ENCODE measurements at regions not wholly inside any gene's neighbourhood (a gene's known extent, or its start where the extent isn't known, plus 50 kb on each side); places are given as distances from the start of the nearest gene placed in this dataset.

GRCh38 chr2:236940497-236940896 lies 145.2 kb upstream of the COPS8 start:
- DNase-seq = no peak
- TF ChIP-seq POLR2A (IDR thresholded peaks at IDR 0.05; ENCODE audit: low read length) (no peak), GATA1 (IDR thresholded peaks at IDR 0.05; ENCODE audit: low read depth, low read length) (no peak)

DNA sequence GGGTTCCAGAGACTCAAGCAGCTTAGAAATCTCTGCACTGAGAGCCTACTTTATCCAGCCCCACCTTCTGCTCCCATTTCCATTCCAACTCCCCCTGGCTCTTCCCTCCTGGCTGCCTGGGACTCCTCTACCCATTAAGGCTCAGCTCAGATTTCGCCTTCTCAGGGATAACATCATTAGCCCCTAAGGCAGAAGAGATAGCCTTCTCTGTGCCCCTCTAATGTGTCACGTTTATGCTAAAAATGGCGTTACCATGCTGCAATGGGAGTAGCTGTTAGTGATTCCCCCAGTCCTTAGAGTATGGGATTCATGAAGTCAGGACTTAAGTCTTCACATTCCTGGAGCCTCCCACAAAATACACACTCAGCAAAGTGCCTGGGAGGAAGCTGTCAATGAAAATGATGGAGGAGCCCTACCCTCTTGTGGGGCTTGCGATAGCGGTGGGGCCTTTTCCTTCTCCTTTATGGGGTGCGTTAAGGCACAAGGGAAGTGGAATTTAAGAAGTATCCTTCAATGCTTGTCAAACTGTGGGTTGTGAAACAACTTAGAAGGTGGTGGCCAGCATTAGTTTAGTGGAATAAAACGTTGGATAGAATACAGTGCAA lies 144.7 kb upstream of the COPS8 start:
- no peak for DNase-seq
- TF ChIP-seq GATA1 (IDR thresholded peaks at IDR 0.05; ENCODE audit: low read depth, low read length) (no peak), POLR2A (IDR thresholded peaks at IDR 0.05; ENCODE audit: low read length) (no peak)

DNA sequence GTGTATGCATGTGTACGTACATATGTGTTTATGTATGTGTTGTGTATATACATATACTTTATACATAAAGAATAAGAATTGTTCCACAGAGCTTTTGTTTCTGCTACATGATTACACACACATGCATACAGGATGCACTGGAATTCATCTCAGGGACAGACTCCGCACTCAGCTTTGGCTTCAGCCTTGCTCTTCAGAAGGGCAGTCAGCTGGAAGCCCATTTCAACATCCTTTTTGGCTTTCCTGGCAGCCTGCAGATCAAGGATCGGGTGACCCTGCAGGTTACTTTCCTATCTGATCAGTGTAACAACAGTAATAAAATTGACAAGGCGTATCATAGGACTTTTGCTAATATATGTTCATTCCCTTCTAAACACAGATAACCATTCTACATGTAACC lies 144.1 kb upstream of the COPS8 start:
- TF ChIP-seq GATA1 (IDR thresholded peaks at IDR 0.05; ENCODE audit: low read depth, low read length) = no peak
- no peak for TF ChIP-seq POLR2A (IDR thresholded peaks at IDR 0.05; ENCODE audit: low read length)
- DNase-seq = no peak

DNA sequence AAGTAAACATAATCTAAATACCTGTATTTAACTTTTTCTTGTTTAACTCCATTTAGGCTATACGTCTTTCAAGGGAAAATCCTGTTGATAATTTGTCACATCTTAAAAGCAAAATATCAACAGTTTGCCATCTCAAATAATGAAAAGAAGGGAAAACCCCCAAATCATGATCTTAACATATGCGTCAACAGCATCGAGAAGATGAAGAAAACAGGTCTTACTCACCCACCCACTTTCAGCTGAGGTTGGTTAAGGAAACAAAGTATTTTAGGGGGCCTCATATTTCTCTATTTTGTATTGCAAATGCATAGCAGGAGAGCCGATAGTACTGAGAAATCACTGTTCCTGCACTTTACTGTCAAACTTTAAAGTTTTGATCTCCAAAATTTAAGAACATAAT lies 143.1 kb upstream of the COPS8 start:
- no peak for TF ChIP-seq POLR2A (IDR thresholded peaks at IDR 0.05; ENCODE audit: low read length)
- no peak for TF ChIP-seq GATA1 (IDR thresholded peaks at IDR 0.05; ENCODE audit: low read depth, low read length)
- no peak for DNase-seq

GRCh38 chr2:236943068-236943467 lies 142.6 kb upstream of the COPS8 start:
- TF ChIP-seq POLR2A (IDR thresholded peaks at IDR 0.05; ENCODE audit: low read length) = no peak
- TF ChIP-seq GATA1 (IDR thresholded peaks at IDR 0.05; ENCODE audit: low read depth, low read length) = no peak
- no peak for DNase-seq

DNA sequence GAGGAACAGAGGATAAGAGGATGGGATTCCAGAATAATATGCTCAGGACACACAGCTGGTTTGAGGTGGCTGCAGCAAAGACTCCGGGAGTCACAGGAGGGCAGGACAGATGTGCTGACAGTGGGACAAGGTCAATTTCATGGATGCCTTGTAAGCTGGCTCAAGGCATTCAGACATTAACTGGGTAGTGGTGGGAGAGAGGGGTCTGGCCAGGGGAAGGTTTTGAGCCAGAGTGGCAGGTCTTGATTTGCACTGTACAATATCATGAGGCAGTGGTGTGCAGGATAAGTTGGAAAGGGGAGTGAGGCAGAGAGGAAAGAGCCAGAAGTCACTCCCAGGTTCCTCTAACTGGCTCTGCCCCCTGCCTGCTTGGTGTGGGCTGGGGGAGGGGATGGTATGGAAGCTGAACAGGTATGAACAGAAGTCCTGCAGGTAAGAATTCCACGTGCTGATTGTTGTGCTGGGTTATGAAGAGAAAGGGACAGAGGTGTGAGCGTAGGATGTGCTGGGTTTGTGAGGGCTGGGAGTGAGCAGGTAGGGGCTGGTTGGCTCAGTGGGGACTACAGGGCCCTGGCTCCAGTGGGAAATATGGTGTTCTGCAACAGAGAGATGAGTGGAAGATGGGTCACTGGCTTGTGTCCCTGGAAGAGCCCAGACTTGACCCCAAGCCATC lies 141.7 kb upstream of the COPS8 start:
- TF ChIP-seq GATA1 (IDR thresholded peaks at IDR 0.05; ENCODE audit: low read depth, low read length) = no peak
- TF ChIP-seq POLR2A (IDR thresholded peaks at IDR 0.05; ENCODE audit: low read length) = no peak
- no peak for DNase-seq

DNA sequence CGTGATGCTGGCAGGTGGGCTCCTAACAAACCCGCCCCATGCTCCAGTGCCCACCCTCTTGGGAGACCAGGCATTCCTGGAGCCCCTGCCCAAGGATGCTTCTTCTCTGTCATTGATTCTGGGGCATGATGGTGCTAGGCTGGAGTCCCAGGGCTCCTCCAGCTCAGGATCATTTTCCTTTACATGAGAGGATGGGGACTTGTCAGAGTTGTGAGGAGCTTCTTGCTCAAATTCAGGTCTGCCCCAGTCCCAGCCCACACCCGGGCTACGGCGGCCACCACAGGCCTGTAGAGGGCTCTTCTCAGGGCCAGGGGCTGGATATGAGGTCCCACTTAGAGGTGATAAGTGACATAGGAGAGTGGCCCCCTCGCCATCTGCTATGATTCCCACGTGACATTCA lies 141.1 kb upstream of the COPS8 start:
- no peak for DNase-seq
- no peak for TF ChIP-seq GATA1 (IDR thresholded peaks at IDR 0.05; ENCODE audit: low read depth, low read length)
- TF ChIP-seq POLR2A (IDR thresholded peaks at IDR 0.05; ENCODE audit: low read length) = no peak

DNA sequence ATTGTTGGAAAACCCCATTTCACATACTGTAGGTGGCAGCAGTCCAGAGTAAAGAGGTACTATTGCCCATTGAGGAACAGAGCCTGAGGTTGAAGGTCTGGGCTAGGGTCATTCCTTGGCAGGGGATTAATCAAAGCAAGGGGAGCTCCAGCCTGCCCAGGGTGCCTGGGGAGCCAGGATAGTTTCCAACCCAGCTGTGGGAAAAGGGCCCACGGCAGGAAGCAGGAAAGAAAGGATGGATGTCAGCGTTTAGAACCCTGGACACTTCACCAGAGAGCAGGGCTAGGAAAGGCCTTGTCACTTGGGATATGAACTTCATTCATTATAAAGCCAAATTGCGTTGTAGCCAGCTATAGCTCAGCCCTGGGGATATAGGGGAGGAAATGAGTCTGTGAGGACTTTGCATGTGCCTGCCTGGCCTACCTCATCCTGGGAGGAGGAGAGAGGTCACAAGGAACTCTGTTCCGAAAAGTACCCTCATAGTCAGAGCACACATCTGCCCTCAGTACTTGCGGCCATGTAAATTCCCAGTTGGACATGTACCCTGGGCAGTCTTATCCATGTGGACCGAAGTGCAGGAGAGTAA lies 140.2 kb upstream of the COPS8 start:
- no peak for TF ChIP-seq GATA1 (IDR thresholded peaks at IDR 0.05; ENCODE audit: low read depth, low read length)
- no peak for TF ChIP-seq POLR2A (IDR thresholded peaks at IDR 0.05; ENCODE audit: low read length)
- DNase-seq = no peak

DNA sequence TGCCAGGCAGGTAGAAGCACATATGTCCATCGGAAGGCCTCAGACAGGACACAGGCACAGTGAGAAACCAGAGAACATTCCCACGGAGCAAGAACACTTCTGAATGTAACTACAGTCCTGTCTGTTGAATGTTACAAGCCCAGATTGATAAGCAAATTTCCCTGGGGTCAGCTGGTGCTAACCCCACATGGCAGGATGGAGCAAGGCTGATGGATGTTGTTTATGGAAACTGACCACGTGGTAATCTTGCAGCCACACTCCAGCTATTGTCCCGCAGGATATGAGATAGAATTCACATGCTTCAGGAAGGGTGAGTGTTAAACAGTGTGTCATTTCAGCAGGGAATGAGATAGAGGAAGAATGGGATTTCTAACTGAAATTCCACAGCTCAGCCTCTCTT lies 138.8 kb upstream of the COPS8 start:
- no peak for DNase-seq
- no peak for TF ChIP-seq POLR2A (IDR thresholded peaks at IDR 0.05; ENCODE audit: low read length)
- no peak for TF ChIP-seq GATA1 (IDR thresholded peaks at IDR 0.05; ENCODE audit: low read depth, low read length)

DNA sequence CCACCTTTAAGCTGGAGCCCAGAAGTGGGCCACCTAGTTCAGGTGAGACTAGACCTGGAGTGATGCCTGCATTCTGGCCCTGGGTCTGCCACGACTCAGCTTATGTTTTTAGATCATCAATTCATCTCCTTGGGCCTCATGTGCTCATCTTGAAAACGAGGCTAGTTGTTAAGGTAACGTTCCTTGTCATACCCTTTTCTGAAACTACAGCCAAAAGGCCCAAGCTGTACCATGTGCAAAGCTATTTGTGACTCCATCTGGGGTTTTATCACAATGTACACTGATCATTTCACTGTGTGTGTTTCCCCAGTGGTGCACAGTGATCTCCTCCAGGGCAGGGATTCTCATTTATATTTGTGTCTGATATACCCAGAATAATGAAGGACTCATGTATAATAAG lies 138.4 kb upstream of the COPS8 start:
- TF ChIP-seq GATA1 (IDR thresholded peaks at IDR 0.05; ENCODE audit: low read depth, low read length) (no peak), POLR2A (IDR thresholded peaks at IDR 0.05; ENCODE audit: low read length) (no peak)
- DNase-seq = no peak

GRCh38 chr2:236947896-236948295 lies 137.8 kb upstream of the COPS8 start:
- TF ChIP-seq POLR2A (IDR thresholded peaks at IDR 0.05; ENCODE audit: low read length) (no peak), GATA1 (IDR thresholded peaks at IDR 0.05; ENCODE audit: low read depth, low read length) (no peak)
- no peak for DNase-seq

DNA sequence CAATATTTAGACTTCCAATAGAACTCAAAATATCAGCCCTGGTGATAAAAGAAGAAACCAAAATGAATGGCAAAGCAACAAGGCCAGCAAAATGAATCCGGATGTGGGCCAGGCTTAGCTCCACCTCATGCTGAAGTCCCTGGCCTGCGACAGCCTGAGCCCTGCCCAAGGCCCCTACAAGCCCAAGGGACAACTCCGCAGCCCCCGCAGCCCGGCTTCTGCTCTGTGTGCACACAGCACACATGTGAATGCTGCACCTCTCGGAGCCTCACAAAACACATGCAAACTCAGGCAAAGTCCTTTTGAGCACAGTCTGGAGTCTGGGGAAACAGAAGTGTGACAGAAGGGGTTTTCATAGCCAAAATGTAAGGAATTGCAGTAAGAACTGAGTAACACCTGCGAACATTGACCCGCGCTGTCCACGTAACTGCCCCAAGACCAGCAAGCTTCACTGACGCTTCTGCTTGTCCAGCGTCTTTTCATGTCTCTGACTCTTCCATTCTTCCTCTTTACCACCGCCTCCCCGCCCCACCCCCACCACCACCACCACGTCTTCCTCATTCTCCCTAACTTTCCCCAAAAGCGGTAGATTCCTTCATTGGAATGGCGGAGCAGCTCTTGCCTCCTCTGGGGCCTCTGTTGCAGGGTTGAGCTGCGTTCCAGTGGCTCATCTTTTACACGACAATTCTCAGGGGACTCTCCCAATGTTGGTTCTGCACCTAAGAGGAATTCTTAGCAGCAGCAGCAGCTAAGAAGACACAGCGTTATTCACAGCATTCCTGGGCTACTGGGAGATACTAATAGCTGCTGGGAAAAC lies 136.4 kb upstream of the COPS8 start:
- DNase-seq = no peak
- TF ChIP-seq POLR2A (IDR thresholded peaks at IDR 0.05; ENCODE audit: low read length) = no peak
- no peak for TF ChIP-seq GATA1 (IDR thresholded peaks at IDR 0.05; ENCODE audit: low read depth, low read length)

GRCh38 chr2:236951830-236952475 lies 133.7 kb upstream of the COPS8 start:
- no peak for TF ChIP-seq POLR2A (IDR thresholded peaks at IDR 0.05; ENCODE audit: low read length)
- no peak for TF ChIP-seq GATA1 (IDR thresholded peaks at IDR 0.05; ENCODE audit: low read depth, low read length)

DNA sequence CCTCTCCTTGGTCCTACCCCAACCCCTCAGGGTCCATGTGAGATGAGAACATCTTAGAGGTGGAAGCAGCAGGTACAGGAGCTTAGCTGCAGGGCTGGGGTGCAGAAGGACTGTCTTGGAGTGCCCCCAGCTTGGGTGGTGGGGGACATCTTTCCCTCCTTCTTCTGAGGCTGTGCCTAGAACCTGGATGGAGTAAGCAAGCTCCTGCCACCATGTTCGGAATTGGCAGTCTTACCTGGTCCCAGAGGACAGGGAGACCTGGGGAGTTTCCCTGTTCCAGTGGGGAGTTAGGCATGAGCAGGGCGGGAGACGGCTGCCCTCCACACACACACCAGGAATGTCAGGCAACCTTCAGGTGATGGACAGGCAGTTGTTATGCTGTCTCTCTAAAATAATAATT lies 131.0 kb upstream of the COPS8 start:
- TF ChIP-seq GATA1 (IDR thresholded peaks at IDR 0.05; ENCODE audit: low read depth, low read length) (no peak), POLR2A (IDR thresholded peaks at IDR 0.05; ENCODE audit: low read length) (no peak)
- no peak for DNase-seq

More at GRCh38 chr2:236951830-236952475, 133.7 kb upstream of the COPS8 start:
- DNase-seq = no peak

Measured in erythroblast (primary cell).